Peyer's patch (tissue), 4 donors: ENCODE measurements at regions not wholly inside any gene's neighbourhood (a gene's known extent, or its start where the extent isn't known, plus 50 kb on each side); places are given as distances from the start of the nearest gene placed in this dataset.

Experiments used
- CTCF ChIP-seq, 6 experiments: fragments of 450-650 bp in 4 of 6; fragments of 200-600 bp in 2 of 6; sonication (generic) in 1 of 6; IDR thresholded peaks; one replicate each; pipeline ENCODE4 v1.5.1; 2017 to 2019; ENCODE audit warnings: antibody characterized with exemption in 6 of 6, mild to moderate bottlenecking in 3 of 6, moderate library complexity in 1 of 6
- POLR2A ChIP-seq, 2 donors: fragments of 450-650 bp; IDR thresholded peaks; one replicate each; pipeline ENCODE4 v1.5.1; 2017; ENCODE audit warnings: antibody characterized with exemption in 2 of 2, mild to moderate bottlenecking in 2 of 2, moderate library complexity in 2 of 2

GRCh38 chr4:153137677-153138630 is 66.3 kb upstream of the TRIM2 start:
- no peak for TF ChIP-seq POLR2A (IDR thresholded peaks at IDR 0.05)
- no peak for TF ChIP-seq CTCF (IDR thresholded peaks at IDR 0.05)
